Smooth muscle cell (in vitro differentiated cells): ENCODE measurements at regions not wholly inside any gene's neighbourhood (a gene's known extent, or its start where the extent isn't known, plus 50 kb on each side); places are given as distances from the start of the nearest gene placed in this dataset.
A peak's percentile ranks its signal among the peaks of the same experiment; 100 is the strongest.
"Not testable (repeated sequence)": the region's sequence is repeated elsewhere in the genome, so short reads cannot be mapped to it uniquely, and the experiment has no call there.

Source experiments
- DNase-seq: peaks from one replicate; lab custom pipeline; 2025; ENCODE audit not compliant: unreplicated experiment; lab: John Stamatoyannopoulos, UW
- H2AFZ ChIP-seq: fragments of 200-600 bp; sonication (generic); 2 replicates; pipeline ENCODE4 v1.6.0; 2016; ENCODE audit warnings: antibody characterized with exemption, low read depth, mild to moderate bottlenecking
- H3F3A ChIP-seq: fragments of 200-600 bp; sonication (generic); 2 replicates; pipeline ENCODE4 v1.6.0; 2017; ENCODE audit warnings: antibody characterized with exemption, low read depth
- H3K27ac ChIP-seq: fragments of 200-600 bp; sonication (generic); 2 replicates; pipeline ENCODE4 v1.5.1; 2016; ENCODE audit warnings: low read depth, mild to moderate bottlenecking
- H3K27me3 ChIP-seq: fragments of 200-600 bp; sonication (generic); 2 replicates; pipeline ENCODE4 v1.6.1; 2016; ENCODE audit warnings: low read depth, mild to moderate bottlenecking
- H3K36me3 ChIP-seq: fragments of 200-600 bp; sonication (generic); 2 replicates; pipeline ENCODE4 v1.5.1; 2016; ENCODE audit warnings: low read depth
- H3K4me1 ChIP-seq: fragments of 200-600 bp; sonication (generic); 2 replicates; pipeline ENCODE4 v1.5.1; 2016; ENCODE audit warnings: low read depth
- H3K4me2 ChIP-seq: fragments of 200-600 bp; sonication (generic); 2 replicates; pipeline ENCODE4 v1.6.0; 2016; ENCODE audit warnings: mild to moderate bottlenecking
- H3K4me3 ChIP-seq: fragments of 200-600 bp; sonication (generic); 2 replicates; pipeline ENCODE4 v1.5.1; 2016; ENCODE audit warnings: mild to moderate bottlenecking
- H3K79me2 ChIP-seq: fragments of 200-600 bp; sonication (generic); 2 replicates; pipeline ENCODE4 v1.6.0; 2016; ENCODE audit warnings: low read depth, mild to moderate bottlenecking
- H3K9ac ChIP-seq: fragments of 200-600 bp; sonication (generic); 2 replicates; pipeline ENCODE4 v1.6.0; 2016; ENCODE audit warnings: low read depth
- H3K9me3 ChIP-seq: fragments of 200-600 bp; sonication (generic); replicated peaks from 2 replicates; pipeline ENCODE4 v1.5.1; 2016; ENCODE audit warnings: low read depth
- H4K20me1 ChIP-seq: fragments of 200-600 bp; sonication (generic); 2 replicates; pipeline ENCODE4 v1.6.0; 2016; ENCODE audit warnings: low read depth
- WGBS: methylation state at CpG from one replicate; pipeline ENCODE4 v1.1.7; 2016; ENCODE audit warnings: low lambda C conversion rate; 5-methylcytosine and 5-hydroxymethylcytosine counted together
- TF ChIP-seq, protein P1 (sequence below): fragments of 200-600 bp; sonication (generic); IDR thresholded peaks from 2 replicates; pipeline ENCODE4 v1.5.1; 2017; ENCODE audit warnings: borderline replicate concordance, mild to moderate bottlenecking, antibody characterized with exemption; ENCODE audit not compliant: insufficient read depth, poor library complexity, severe bottlenecking

- Histone ChIP-seq H3K9ac (no peak overlapping the region), H3K36me3 (no peaks in the 10 kb centered on the region), H3K27me3 (no peaks in the 10 kb centered on the region), H3F3A (no peaks in the 10 kb centered on the region), H3K27ac (no peak overlapping the region), H3K79me2 (no peaks in the 10 kb centered on the region), H3K4me1 (no peaks in the 10 kb centered on the region), H3K4me2 (no peak overlapping the region), H3K9me3 (no peaks in the 10 kb centered on the region), H3K4me3 (no peak overlapping the region), H4K20me1 (no peaks in the 10 kb centered on the region), H2AFZ (peak overlapping the region; percentile 47)
- 71% methylated on average over 2 of the region's 2 CpGs for WGBS
- DNase-seq = no peak
- TF ChIP-seq, protein P1, sequence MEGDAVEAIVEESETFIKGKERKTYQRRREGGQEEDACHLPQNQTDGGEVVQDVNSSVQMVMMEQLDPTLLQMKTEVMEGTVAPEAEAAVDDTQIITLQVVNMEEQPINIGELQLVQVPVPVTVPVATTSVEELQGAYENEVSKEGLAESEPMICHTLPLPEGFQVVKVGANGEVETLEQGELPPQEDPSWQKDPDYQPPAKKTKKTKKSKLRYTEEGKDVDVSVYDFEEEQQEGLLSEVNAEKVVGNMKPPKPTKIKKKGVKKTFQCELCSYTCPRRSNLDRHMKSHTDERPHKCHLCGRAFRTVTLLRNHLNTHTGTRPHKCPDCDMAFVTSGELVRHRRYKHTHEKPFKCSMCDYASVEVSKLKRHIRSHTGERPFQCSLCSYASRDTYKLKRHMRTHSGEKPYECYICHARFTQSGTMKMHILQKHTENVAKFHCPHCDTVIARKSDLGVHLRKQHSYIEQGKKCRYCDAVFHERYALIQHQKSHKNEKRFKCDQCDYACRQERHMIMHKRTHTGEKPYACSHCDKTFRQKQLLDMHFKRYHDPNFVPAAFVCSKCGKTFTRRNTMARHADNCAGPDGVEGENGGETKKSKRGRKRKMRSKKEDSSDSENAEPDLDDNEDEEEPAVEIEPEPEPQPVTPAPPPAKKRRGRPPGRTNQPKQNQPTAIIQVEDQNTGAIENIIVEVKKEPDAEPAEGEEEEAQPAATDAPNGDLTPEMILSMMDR = no peak
These were observed 183.6 kb downstream of the S1PR1 start for GRCh38 chr1:101420406-101420805.

DNA sequence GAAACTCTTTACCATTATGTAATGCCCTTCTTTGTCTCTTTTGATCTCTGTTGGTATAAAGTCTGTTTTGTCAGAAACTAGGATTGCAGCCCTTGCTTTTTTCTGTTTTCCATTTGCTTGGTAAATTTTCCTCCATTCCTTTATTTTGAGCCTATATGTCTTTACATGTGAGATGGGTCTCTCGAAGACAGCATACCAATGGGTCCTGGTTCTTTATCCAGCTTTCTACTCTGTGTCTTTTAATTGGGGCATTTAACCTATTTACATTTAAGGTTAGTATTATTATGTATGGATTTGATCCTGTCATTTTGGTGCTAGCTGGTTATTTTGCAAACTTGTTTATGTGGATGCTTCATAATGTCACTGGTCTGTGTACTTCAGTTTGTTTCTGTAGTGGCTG is 191.3 kb downstream of the S1PR1 start:
- not testable (repeated sequence) for H3K4me3 ChIP-seq, H3K79me2 ChIP-seq, H3F3A ChIP-seq, H3K9ac ChIP-seq, H3K4me2 ChIP-seq, H3K4me1 ChIP-seq, H2AFZ ChIP-seq, H3K9me3 ChIP-seq, H4K20me1 ChIP-seq, H3K27ac ChIP-seq, DNase-seq, H3K36me3 ChIP-seq, H3K27me3 ChIP-seq
- 81% methylated on average over 1 of the region's 1 CpG for WGBS

- no peak for DNase-seq
- H4K20me1 ChIP-seq = no peaks in the 10 kb centered on the region
- H3K36me3 ChIP-seq = no peaks in the 10 kb centered on the region
- H3K4me3 ChIP-seq = no peak overlapping the region
- H2AFZ ChIP-seq = no peak overlapping the region
- H3K79me2 ChIP-seq = no peaks in the 10 kb centered on the region
- no peak overlapping the region for H3K9ac ChIP-seq
- H3K4me2 ChIP-seq = no peak overlapping the region
- no peak overlapping the region for H3K27ac ChIP-seq
- no peaks in the 10 kb centered on the region for H3K27me3 ChIP-seq
- WGBS = 88% methylated on average over 1 of the region's 1 CpG
- TF ChIP-seq, protein P1 = no peak
- no peaks in the 10 kb centered on the region for H3K4me1 ChIP-seq
- H3F3A ChIP-seq = no peaks in the 10 kb centered on the region
- no peaks in the 10 kb centered on the region for H3K9me3 ChIP-seq
These were observed 191.7 kb downstream of the S1PR1 start for GRCh38 chr1:101428562-101428961.

DNA sequence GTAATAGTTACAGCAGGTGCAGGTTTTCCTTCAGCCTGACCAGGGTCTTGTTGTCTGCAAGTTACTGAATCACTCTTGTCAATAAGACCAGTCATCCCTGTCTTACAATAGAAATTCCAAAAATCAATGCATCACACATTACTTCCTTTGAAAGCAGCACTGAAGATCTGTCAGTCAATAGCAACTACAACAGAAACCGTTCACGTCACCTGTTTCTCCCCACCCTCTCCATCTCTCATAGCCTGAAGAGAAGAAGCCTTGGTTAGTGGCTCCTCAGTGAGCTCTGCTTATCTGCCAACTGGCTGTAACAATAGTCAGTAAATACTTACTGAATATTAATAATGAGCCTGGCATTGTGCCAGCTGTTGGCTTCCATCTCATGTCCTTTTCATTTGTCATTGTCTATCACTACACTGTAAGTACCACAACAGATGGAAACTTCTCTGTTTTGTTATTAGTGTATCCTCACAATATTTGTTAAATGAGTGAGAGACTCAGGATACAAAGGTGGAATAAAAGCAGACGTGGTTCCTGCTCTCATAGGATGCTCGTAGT is 195.2 kb downstream of the S1PR1 start:
- Histone ChIP-seq H3K4me1 (no peaks in the 10 kb centered on the region), H3K27ac (no peak overlapping the region), H3K36me3 (no peaks in the 10 kb centered on the region), H3F3A (no peaks in the 10 kb centered on the region), H4K20me1 (no peaks in the 10 kb centered on the region), H3K9me3 (no peaks in the 10 kb centered on the region), H2AFZ (no peak overlapping the region), H3K9ac (no peak overlapping the region), H3K4me2 (no peak overlapping the region), H3K27me3 (no peaks in the 10 kb centered on the region), H3K4me3 (no peak overlapping the region), H3K79me2 (no peaks in the 10 kb centered on the region)
- TF ChIP-seq, protein P1 = no peak
- WGBS = 86% methylated on average over 4 of the region's 4 CpGs
- DNase-seq = no peak
